ENCODE measurements at regions not wholly inside any gene's neighbourhood (a gene's known extent, or its start where the extent isn't known, plus 50 kb on each side); places are given as distances from the start of the nearest gene placed in this dataset.
"Not testable (repeated sequence)": the region's sequence is repeated elsewhere in the genome, so short reads cannot be mapped to it uniquely, and the experiment has no call there.

DNA sequence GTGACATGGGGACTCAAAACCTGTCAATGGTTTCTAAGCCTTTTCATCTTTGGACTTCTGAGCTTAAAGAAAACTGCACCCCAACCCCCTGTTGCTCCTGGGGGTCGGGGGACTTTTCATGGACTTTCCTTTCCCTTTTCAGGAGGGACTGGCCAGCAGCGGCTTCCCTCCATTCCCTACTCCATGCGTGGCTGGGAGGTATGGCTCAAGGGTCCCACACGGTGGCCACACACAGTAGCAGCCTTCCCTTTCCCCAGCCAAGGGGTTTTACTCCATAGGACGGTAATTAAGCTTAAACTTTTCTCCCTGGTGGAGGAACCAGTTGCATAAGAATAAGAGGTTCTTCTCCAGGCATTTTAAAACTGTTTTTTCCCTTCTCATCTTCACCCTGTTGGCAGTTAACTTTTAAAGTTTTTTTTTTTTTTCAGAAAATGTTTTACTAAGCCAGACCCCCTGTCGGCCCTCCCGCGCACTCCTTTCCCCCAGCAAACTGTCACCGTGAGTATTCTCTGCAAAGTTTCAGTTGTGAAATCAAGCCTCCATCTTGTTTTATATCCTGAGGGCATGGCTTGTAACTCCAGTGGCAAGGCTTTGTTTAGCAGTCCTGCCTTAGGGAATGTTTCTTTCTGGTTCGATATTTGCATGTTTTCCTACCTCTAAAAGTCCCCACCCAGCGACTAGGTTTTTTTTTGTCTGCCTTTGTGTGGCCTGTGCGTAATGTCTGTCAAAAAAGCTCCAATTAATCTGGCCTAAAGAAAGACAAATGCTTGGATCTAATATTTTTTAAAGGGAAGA, 325.7 kb downstream of the TLL1 start:
- no peak for DNase-seq
- no peak overlapping the region for H3K27ac ChIP-seq

DNA sequence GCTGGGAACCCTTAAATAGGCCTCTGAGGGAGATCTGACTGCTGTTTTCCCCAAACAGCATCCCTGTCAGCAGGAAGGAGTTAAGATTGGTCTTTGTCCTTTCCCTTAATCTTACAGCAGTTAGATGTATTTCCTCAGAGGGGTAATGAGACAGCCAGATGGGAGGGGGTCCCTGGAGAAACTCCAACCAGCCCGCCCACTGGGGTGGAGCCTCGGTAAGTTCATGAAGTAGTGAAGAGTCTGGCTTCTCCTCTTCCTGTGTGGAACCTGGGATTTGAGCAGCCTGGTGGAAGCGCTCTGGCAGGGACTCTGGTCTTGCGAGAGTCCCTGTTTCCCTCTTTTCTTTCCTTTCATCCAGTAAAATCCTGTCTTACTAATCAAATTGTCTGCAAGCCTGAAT, 330.0 kb downstream of the TLL1 start:
- Histone ChIP-seq H3K9me3 (no peaks in the 10 kb centered on the region), H3K27me3 (no peaks in the 10 kb centered on the region), H3K27ac (no peak overlapping the region), H3K36me3 (ENCODE audit: low read depth, missing control alignments) (no peaks in the 10 kb centered on the region), H3K4me3 (no peak overlapping the region), H3K4me1 (no peaks in the 10 kb centered on the region)
- WGBS, 2 donors = 72 to 82% methylated on average over 4 of the region's 4 CpGs
- DNase-seq = no peak
- intact Hi-C loops (cut with DNase I; ENCODE audit: low total_unique reads) = no loop called here
- TF ChIP-seq POLR2A (IDR thresholded peaks at IDR 0.05) = no peak
- TF ChIP-seq, protein P1, sequence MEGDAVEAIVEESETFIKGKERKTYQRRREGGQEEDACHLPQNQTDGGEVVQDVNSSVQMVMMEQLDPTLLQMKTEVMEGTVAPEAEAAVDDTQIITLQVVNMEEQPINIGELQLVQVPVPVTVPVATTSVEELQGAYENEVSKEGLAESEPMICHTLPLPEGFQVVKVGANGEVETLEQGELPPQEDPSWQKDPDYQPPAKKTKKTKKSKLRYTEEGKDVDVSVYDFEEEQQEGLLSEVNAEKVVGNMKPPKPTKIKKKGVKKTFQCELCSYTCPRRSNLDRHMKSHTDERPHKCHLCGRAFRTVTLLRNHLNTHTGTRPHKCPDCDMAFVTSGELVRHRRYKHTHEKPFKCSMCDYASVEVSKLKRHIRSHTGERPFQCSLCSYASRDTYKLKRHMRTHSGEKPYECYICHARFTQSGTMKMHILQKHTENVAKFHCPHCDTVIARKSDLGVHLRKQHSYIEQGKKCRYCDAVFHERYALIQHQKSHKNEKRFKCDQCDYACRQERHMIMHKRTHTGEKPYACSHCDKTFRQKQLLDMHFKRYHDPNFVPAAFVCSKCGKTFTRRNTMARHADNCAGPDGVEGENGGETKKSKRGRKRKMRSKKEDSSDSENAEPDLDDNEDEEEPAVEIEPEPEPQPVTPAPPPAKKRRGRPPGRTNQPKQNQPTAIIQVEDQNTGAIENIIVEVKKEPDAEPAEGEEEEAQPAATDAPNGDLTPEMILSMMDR (IDR thresholded peaks at IDR 0.05) = no peak

More for the DNA sequence above, 325.7 kb downstream of the TLL1 start:
- Histone ChIP-seq H3K4me3 (peak overlapping the region; percentile 24 to 36), H3K36me3 (ENCODE audit: low read depth, missing control alignments) (no peaks in the 10 kb centered on the region), H3K4me1 (no peaks in the 10 kb centered on the region), H3K9me3 (no peaks in the 10 kb centered on the region), H3K27me3 (no peaks in the 10 kb centered on the region)
- WGBS, 2 donors = 60 to 62% methylated on average over 12 of the region's 12 CpGs
- intact Hi-C loops (cut with DNase I; ENCODE audit: low total_unique reads) = no loop called here
- no peak for TF ChIP-seq POLR2A (IDR thresholded peaks at IDR 0.05)
- TF ChIP-seq, protein P1 (IDR thresholded peaks at IDR 0.05) = no peak

DNA sequence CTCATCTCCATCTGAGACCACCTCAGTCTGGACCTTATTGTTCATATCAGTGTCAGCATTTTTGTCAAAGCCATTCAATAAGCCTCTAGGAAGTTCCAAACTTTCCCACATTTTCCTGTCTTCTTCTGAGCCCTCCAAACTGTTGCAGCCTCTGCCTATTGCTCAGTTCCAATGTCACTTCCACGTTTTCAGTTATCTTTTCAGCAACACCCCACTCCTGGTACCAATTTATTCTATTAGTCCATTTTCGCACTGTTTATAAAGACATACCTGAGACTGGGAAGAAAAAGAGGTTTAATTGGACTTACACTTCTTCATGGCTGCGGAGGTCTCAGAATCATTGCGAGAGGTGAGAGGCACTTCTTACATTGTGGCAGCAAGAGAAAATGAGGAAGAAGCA, 339.3 kb downstream of the TLL1 start:
- H3K9me3 ChIP-seq; H3K27me3 ChIP-seq; DNase-seq; intact Hi-C loops (cut with DNase I; ENCODE audit: low total_unique reads); H3K27ac ChIP-seq; H3K36me3 ChIP-seq (ENCODE audit: low read depth, missing control alignments); H3K4me3 ChIP-seq; H3K4me1 ChIP-seq: not testable (repeated sequence)
- WGBS, 2 donors = 90 to 92% methylated on average over 4 of the region's 4 CpGs

DNA sequence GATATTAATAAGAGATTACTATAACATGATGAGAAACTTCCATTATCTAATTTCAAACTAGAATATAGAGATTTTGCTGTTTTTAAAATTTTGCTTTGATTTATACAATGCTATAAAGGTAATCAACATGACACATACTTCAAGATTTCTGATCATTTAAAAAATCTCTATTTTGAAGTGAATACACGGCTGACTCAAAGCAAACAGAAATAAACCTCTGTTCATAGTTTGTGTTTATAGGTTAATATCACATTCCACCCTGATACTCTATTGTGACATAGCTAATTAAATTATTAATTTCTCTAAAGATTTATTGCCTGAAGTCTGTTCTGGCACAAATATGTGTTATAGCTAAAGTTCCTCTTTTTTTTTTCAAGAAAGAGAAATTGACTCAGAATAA, 349.2 kb downstream of the TLL1 start:
- no peak for DNase-seq
- TF ChIP-seq POLR2A (IDR thresholded peaks at IDR 0.05) = no peak
- TF ChIP-seq, protein P1 (IDR thresholded peaks at IDR 0.05) = no peak
- Histone ChIP-seq H3K9me3 (no peaks in the 10 kb centered on the region), H3K36me3 (ENCODE audit: low read depth, missing control alignments) (no peaks in the 10 kb centered on the region), H3K4me1 (no peaks in the 10 kb centered on the region), H3K27ac (no peak overlapping the region), H3K4me3 (no peak overlapping the region), H3K27me3 (no peaks in the 10 kb centered on the region)
- intact Hi-C loops (cut with DNase I; ENCODE audit: low total_unique reads) = no loop called here
- WGBS, 2 donors = 83% methylated on average over 1 of the region's 1 CpG

DNA sequence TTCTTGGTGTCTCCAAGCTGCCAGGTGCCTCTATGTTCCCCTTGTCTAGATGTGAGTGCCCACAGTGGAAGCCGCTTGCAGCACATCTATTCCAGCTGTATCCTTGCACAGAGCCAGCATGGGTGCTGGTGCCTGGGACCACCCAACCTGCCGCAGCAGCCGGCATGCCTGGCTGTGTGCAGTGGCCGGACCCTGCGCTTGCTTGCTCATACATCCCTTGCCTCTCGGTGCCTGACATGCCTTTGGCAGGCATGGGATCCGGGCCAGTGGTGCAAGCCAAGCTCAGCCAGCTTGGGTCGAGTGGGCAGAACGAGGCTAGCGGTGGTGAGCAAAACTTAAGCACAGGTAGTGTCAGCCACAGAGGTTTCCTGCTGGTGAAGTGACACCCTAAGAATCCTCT, 355.1 kb downstream of the TLL1 start:
- Histone ChIP-seq H3K27me3 (no peaks in the 10 kb centered on the region), H3K36me3 (ENCODE audit: low read depth, missing control alignments) (no peaks in the 10 kb centered on the region), H3K4me1 (no peaks in the 10 kb centered on the region), H3K4me3 (no peak overlapping the region), H3K9me3 (no peaks in the 10 kb centered on the region), H3K27ac (no peak overlapping the region)
- TF ChIP-seq, protein P1 (IDR thresholded peaks at IDR 0.05) = no peak
- no peak for TF ChIP-seq POLR2A (IDR thresholded peaks at IDR 0.05)
- no peak for DNase-seq
- intact Hi-C loops (cut with DNase I; ENCODE audit: low total_unique reads) = no loop called here
- WGBS, 2 donors = 88 to 98% methylated on average over 7 to 10 of the region's 10 CpGs

Measured in testis (tissue), 2 donors.